ENCODE measurements at regions not wholly inside any gene's neighbourhood (a gene's known extent, or its start where the extent isn't known, plus 50 kb on each side); places are given as distances from the start of the nearest gene placed in this dataset.

GRCh38 chr2:24438106-24438505 lies 52.9 kb upstream of the NCOA1 start:
- no peak for TF ChIP-seq SIN3A (IDR thresholded peaks at IDR 0.05; ENCODE audit: borderline replicate concordance, insufficient read depth, low read depth, low read length)
- no peak for TF ChIP-seq POLR2AphosphoS5 (IDR thresholded peaks at IDR 0.05; ENCODE audit: low read depth, low read length)
- TF ChIP-seq, protein P1, sequence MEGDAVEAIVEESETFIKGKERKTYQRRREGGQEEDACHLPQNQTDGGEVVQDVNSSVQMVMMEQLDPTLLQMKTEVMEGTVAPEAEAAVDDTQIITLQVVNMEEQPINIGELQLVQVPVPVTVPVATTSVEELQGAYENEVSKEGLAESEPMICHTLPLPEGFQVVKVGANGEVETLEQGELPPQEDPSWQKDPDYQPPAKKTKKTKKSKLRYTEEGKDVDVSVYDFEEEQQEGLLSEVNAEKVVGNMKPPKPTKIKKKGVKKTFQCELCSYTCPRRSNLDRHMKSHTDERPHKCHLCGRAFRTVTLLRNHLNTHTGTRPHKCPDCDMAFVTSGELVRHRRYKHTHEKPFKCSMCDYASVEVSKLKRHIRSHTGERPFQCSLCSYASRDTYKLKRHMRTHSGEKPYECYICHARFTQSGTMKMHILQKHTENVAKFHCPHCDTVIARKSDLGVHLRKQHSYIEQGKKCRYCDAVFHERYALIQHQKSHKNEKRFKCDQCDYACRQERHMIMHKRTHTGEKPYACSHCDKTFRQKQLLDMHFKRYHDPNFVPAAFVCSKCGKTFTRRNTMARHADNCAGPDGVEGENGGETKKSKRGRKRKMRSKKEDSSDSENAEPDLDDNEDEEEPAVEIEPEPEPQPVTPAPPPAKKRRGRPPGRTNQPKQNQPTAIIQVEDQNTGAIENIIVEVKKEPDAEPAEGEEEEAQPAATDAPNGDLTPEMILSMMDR (IDR thresholded peaks at IDR 0.05) = no peak
- no peak for TF ChIP-seq TCF7L2 (IDR thresholded peaks at IDR 0.05; ENCODE audit: low read depth, low read length)
- TF ChIP-seq, protein P2, sequence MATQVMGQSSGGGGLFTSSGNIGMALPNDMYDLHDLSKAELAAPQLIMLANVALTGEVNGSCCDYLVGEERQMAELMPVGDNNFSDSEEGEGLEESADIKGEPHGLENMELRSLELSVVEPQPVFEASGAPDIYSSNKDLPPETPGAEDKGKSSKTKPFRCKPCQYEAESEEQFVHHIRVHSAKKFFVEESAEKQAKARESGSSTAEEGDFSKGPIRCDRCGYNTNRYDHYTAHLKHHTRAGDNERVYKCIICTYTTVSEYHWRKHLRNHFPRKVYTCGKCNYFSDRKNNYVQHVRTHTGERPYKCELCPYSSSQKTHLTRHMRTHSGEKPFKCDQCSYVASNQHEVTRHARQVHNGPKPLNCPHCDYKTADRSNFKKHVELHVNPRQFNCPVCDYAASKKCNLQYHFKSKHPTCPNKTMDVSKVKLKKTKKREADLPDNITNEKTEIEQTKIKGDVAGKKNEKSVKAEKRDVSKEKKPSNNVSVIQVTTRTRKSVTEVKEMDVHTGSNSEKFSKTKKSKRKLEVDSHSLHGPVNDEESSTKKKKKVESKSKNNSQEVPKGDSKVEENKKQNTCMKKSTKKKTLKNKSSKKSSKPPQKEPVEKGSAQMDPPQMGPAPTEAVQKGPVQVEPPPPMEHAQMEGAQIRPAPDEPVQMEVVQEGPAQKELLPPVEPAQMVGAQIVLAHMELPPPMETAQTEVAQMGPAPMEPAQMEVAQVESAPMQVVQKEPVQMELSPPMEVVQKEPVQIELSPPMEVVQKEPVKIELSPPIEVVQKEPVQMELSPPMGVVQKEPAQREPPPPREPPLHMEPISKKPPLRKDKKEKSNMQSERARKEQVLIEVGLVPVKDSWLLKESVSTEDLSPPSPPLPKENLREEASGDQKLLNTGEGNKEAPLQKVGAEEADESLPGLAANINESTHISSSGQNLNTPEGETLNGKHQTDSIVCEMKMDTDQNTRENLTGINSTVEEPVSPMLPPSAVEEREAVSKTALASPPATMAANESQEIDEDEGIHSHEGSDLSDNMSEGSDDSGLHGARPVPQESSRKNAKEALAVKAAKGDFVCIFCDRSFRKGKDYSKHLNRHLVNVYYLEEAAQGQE (IDR thresholded peaks at IDR 0.05; ENCODE audit: insufficient read depth in 1 of 2, low read depth in 2 of 2, low read length in 1 of 2) = no peak
- no peak for ATAC-seq
- H3K27me3 ChIP-seq (ENCODE audit: control insufficient read depth, insufficient read depth, low read length) = no peaks in the 10 kb centered on the region
- H3K9me3 ChIP-seq (ENCODE audit: control insufficient read depth, insufficient read depth, low read depth, low read length) = no peaks in the 10 kb centered on the region
- no peak overlapping the region for H3K4me3 ChIP-seq (ENCODE audit: low read depth in 2 of 2, low read length in 2 of 2)
- H3K4me1 ChIP-seq (ENCODE audit: control insufficient read depth, insufficient read depth, low read length) = no peaks in the 10 kb centered on the region
- POLR2A ChIA-PET = no interaction called here
- no peak overlapping the region for H3K27ac ChIP-seq (ENCODE audit: low read length)
- DNase-seq (ENCODE audit: low read depth, low spot score) = no peak
- in situ Hi-C loops (cut with HindIII; ENCODE audit: low pct_unique_long_range_greater_than_20kb, low sequenced_read_pairs) = no loop called here
- intact Hi-C loops (cut with micrococcal nuclease; ENCODE audit: unreplicated experiment) = no loop called here
- no TSS peak for BruUV-seq (replicated peaks)
- no peaks in the 10 kb centered on the region for H3K36me3 ChIP-seq (ENCODE audit: control insufficient read depth, insufficient read depth, low read length)
- CTCF ChIA-PET = no interaction called here

- DNase-seq (ENCODE audit: low read depth, low spot score) = no peak
- TF ChIP-seq SIN3A (IDR thresholded peaks at IDR 0.05; ENCODE audit: borderline replicate concordance, insufficient read depth, low read depth, low read length) (no peak), TCF7L2 (IDR thresholded peaks at IDR 0.05; ENCODE audit: low read depth, low read length) (no peak), POLR2AphosphoS5 (IDR thresholded peaks at IDR 0.05; ENCODE audit: low read depth, low read length) (no peak)
- TF ChIP-seq, protein P2 (IDR thresholded peaks at IDR 0.05; ENCODE audit: insufficient read depth in 1 of 2, low read depth in 2 of 2, low read length in 1 of 2) = no peak
- TF ChIP-seq, protein P1 (IDR thresholded peaks at IDR 0.05) = no peak
- BruUV-seq (replicated peaks) = no TSS peak
- H3K4me3 ChIP-seq (ENCODE audit: low read depth in 2 of 2, low read length in 2 of 2) = no peak overlapping the region
- ChIA-PET CTCF (no interaction called here), POLR2A (no interaction called here)
- in situ Hi-C loops (cut with HindIII; ENCODE audit: low pct_unique_long_range_greater_than_20kb, low sequenced_read_pairs) (no loop called here), intact Hi-C loops (cut with micrococcal nuclease; ENCODE audit: unreplicated experiment) (no loop called here)
- H3K9me3 ChIP-seq (ENCODE audit: control insufficient read depth, insufficient read depth, low read depth, low read length) = no peaks in the 10 kb centered on the region
- no peaks in the 10 kb centered on the region for H3K36me3 ChIP-seq (ENCODE audit: control insufficient read depth, insufficient read depth, low read length)
- ATAC-seq = no peak
- no peaks in the 10 kb centered on the region for H3K27me3 ChIP-seq (ENCODE audit: control insufficient read depth, insufficient read depth, low read length)
- H3K27ac ChIP-seq (ENCODE audit: low read length) = no peak overlapping the region
- no peaks in the 10 kb centered on the region for H3K4me1 ChIP-seq (ENCODE audit: control insufficient read depth, insufficient read depth, low read length)
Measured at GRCh38 chr2:24435391-24436316, 55.4 kb upstream of the NCOA1 start.
